ENCODE measurements at regions not wholly inside any gene's neighbourhood (a gene's known extent, or its start where the extent isn't known, plus 50 kb on each side); places are given as distances from the start of the nearest gene placed in this dataset.

DNA sequence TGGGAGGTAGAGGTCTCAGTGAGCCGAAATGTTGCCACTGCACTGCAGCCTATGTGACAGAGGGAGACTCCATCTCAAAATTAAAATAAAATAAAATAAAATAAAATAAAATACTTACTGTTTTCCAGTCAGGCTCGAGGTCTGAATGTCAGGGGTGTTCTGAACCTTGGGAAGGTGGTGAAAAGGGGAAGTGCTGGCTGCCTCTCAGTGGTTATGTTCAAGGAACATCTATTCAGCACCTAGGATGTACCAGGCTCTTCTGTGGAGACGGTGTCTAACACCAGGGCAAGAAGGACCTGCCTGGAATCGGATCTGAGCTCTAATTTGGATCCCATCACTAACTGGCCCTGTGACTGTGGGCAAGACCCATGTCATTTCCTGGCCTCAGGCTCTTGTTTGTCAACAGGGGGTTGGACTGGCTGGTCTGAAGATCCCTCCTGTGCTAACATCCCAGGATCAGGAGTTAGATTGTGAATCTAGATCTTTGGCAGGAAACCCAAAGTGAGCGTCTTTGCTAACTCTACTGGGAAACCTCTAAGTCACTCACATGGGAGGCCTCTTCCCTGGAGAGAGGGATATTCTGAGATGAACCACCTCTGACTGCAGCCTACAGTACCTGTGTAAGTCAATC, 63.4 kb upstream of the SIRPG start:
- H3K4me3 ChIP-seq (ENCODE audit: low read length): no peak overlapping the region
- no peaks in the 10 kb centered on the region for H3K9me3 ChIP-seq (ENCODE audit: insufficient read depth, low read depth, low read length)
- H3K4me1 ChIP-seq (ENCODE audit: insufficient read depth, low read length): peaks cover 20% of the 10 kb centered on the region
- no peak overlapping the region for H3K27ac ChIP-seq (ENCODE audit: low read depth, low read length)
- 89% methylated on average over 5 of the region's 5 CpGs for WGBS
- peaks cover 44% of the 10 kb centered on the region for H3K27me3 ChIP-seq (ENCODE audit: insufficient read depth, low read length)
- no peak overlapping the region for H3K9ac ChIP-seq (ENCODE audit: low read depth, low read length)
- H3K36me3 ChIP-seq (ENCODE audit: insufficient read depth, low read length): no peaks in the 10 kb centered on the region

DNA sequence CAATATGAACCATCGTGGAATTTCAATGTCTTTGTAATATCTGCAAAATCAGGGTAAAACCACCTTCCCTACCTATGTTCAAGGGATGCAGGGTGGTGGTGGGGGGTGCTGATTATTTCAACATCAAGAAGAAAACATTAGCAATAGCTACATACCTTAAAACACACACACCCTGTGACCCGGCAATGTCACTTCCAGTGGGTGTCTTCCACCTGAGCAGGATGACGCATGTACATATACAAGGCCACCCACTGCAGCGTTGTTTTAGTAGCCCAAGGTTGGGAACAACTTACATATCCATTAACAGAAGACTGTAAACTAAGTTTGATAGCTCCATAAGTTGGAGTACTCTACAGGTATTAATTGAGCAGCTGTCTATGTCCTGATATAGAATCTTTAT, 62.6 kb upstream of the SIRPG start:
- peaks cover 20% of the 10 kb centered on the region for H3K4me1 ChIP-seq (ENCODE audit: insufficient read depth, low read length)
- H3K27me3 ChIP-seq (ENCODE audit: insufficient read depth, low read length): peaks cover 44% of the 10 kb centered on the region
- H3K9ac ChIP-seq (ENCODE audit: low read depth, low read length): no peak overlapping the region
- H3K4me3 ChIP-seq (ENCODE audit: low read length): no peak overlapping the region
- no peaks in the 10 kb centered on the region for H3K36me3 ChIP-seq (ENCODE audit: insufficient read depth, low read length)
- H3K27ac ChIP-seq (ENCODE audit: low read depth, low read length): no peak overlapping the region
- 98% methylated on average over 4 of the region's 4 CpGs for WGBS
- no peaks in the 10 kb centered on the region for H3K9me3 ChIP-seq (ENCODE audit: insufficient read depth, low read depth, low read length)

DNA sequence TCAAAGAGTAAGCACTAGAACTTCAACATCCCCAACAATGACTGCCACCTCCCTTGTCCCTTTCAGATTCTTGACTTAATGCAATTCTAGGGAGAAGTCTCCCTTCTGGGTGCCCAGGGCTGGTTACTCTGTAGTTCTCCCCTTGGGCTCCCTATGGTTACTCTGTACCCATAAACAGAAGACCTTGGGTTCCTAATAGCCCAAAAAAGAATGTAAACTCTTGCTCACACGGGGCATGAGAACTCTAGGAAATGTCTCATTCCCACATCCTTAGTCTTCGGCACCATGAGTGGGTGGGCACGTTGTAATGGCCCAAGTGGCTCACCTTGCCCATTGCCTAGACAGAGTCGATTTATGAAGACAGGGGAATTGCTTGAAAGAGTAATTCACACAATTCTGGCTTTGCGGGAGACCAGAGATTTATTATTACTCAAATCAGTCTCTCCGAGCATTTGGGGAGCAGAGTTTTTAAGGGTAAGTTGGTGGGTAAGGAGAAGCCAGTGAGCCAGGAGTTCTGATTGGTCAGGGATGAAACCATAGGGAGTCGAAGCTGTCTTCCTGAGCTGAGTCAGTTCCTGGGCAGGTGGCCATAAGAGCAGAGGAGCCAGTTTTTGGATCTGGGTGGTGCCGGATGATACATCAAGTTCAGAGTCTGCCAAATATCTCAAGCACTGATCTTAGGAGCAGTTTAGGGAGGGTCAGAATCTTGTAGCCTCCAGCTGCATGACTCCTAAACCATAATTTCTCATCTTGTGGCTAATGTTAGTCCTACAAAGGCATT, 61.2 kb upstream of the SIRPG start:
- H3K4me1 ChIP-seq (ENCODE audit: insufficient read depth, low read length): peaks cover 20% of the 10 kb centered on the region
- no peak overlapping the region for H3K27ac ChIP-seq (ENCODE audit: low read depth, low read length)
- no peaks in the 10 kb centered on the region for H3K36me3 ChIP-seq (ENCODE audit: insufficient read depth, low read length)
- H3K9me3 ChIP-seq (ENCODE audit: insufficient read depth, low read depth, low read length): no peaks in the 10 kb centered on the region
- no peak overlapping the region for H3K4me3 ChIP-seq (ENCODE audit: low read length)
- 95% methylated on average over 8 of the region's 8 CpGs for WGBS
- no peak overlapping the region for H3K9ac ChIP-seq (ENCODE audit: low read depth, low read length)
- H3K27me3 ChIP-seq (ENCODE audit: insufficient read depth, low read length): peaks cover 44% of the 10 kb centered on the region

DNA sequence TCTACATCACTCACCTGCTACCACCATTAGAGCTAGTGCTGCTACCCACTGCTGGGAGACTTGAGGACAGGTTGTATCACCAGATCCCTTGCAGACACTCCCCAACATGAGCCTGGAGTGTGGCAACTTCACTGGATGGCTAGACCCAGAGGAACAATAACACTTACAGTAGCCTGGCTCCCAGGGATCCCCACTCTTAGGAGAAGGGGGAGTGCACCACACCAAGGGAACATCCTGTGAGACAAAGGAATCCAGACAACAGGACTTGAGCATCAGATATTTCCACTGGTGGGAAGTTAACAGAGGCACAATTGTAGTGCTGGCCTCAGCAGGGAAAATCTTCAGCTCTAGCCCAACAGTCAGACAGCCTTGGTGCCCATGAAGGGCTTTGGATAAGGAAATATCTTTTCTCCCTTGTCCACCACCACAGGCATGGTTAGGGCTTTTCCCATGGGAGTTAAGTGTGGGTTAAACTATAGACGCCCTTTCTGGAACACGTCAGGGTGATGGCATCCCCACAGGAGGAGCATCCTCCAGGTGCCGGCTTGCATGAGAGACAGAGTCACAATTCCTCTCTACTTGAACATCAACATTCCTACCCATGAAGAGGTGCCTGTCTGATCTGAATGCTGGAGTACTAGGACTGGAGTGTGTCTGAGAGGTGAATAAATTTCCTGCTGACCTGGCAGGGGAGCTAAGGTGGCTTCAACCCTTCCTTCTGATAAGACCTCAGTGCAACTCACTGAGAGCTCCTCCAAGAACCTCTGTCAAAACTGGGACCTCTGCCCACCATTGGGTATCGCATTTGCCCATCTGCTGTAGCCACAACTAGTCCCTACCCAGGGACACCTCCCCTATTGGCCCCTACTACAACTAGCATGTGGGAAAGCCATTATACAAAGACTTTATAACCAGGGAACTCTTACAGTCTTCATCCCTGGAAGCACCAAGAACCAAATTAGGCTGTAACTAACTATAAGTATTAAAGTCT, 55.4 kb upstream of the SIRPG start:
- 0 out of 2 replicates have a peak, but pooled peaks cover 1% of the 10 kb centered on the region for H3K27me3 ChIP-seq (ENCODE audit: insufficient read depth, low read length)

DNA sequence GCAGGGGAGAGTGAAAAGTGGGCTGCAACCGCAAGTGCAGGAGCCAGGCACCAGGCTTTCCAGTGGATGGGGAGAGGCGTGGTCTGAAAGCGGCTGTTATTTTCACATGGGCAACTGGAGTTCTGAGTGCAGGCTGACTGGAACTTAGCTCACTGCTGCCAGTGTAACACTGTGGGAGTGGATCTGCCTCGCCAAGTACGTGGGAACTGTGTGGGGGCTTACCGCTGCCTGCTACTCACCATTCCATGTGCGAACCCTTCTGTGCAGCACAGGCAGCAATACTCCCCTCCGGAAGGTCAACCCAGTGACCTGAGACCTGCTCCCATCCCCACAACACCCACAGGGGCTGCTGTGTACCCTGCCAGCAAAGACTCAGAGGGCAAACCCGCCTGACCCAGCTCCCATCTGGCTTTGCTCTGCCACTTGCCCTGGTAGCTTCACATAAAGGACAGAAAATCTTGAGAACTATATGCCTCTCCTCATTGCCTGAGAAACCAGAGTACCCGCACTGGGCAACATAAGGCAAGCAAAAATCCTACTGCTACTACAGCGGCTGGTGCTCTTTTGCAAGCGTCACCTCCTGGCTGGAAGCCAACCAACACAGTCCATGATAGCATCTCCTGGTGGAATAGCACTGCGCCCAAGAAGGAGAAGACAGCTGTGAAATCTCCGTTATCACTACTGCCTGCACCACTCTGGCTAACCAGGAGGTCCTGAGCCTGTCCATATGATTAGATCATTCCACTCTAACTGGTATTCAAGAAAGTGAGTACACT, 54.4 kb upstream of the SIRPG start:
- Histone ChIP-seq H3K9me3 (ENCODE audit: insufficient read depth, low read depth, low read length) (no peaks in the 10 kb centered on the region), H3K9ac (ENCODE audit: low read depth, low read length) (no peak overlapping the region), H3K4me1 (ENCODE audit: insufficient read depth, low read length) (no peaks in the 10 kb centered on the region), H3K27me3 (ENCODE audit: insufficient read depth, low read length) (no peaks in the 10 kb centered on the region), H3K36me3 (ENCODE audit: insufficient read depth, low read length) (no peaks in the 10 kb centered on the region), H3K4me3 (ENCODE audit: low read length) (no peak overlapping the region), H3K27ac (ENCODE audit: low read depth, low read length) (no peak overlapping the region)
- WGBS: 93% methylated on average over 14 of the region's 14 CpGs

More for the DNA sequence above, 55.4 kb upstream of the SIRPG start:
- H3K9ac ChIP-seq (ENCODE audit: low read depth, low read length): no peak overlapping the region
- H3K4me3 ChIP-seq (ENCODE audit: low read length): no peak overlapping the region
- no peaks in the 10 kb centered on the region for H3K36me3 ChIP-seq (ENCODE audit: insufficient read depth, low read length)
- no peaks in the 10 kb centered on the region for H3K4me1 ChIP-seq (ENCODE audit: insufficient read depth, low read length)
- no peak overlapping the region for H3K27ac ChIP-seq (ENCODE audit: low read depth, low read length)
- WGBS: over 99% methylated on average over 4 of the region's 4 CpGs
- no peaks in the 10 kb centered on the region for H3K9me3 ChIP-seq (ENCODE audit: insufficient read depth, low read depth, low read length)

DNA sequence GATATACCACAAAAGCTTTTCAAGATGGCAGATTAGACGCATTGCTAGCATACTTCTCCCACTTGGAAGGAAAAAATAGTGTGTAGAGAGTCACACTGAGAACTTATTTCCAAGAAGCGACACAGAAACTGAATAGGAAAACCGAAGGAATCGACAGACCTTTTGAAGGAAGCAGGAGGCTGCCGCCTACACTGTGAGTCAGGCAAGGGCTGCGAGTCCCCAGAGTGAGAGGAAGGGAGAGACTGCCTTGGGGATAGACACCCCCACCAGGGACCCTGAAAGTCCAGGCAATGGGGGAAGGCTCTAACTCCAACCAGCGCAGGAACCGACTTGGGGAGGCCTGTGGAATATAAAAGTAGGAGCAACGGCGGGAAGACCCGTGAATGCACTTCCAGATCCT, 53.7 kb upstream of the SIRPG start:
- 92% methylated on average over 11 of the region's 11 CpGs for WGBS
- no peak overlapping the region for H3K4me3 ChIP-seq (ENCODE audit: low read length)
- H3K27me3 ChIP-seq (ENCODE audit: insufficient read depth, low read length): no peaks in the 10 kb centered on the region
- H3K36me3 ChIP-seq (ENCODE audit: insufficient read depth, low read length): no peaks in the 10 kb centered on the region
- no peak overlapping the region for H3K9ac ChIP-seq (ENCODE audit: low read depth, low read length)
- H3K9me3 ChIP-seq (ENCODE audit: insufficient read depth, low read depth, low read length): no peaks in the 10 kb centered on the region
- no peak overlapping the region for H3K27ac ChIP-seq (ENCODE audit: low read depth, low read length)
- H3K4me1 ChIP-seq (ENCODE audit: insufficient read depth, low read length): no peaks in the 10 kb centered on the region

DNA sequence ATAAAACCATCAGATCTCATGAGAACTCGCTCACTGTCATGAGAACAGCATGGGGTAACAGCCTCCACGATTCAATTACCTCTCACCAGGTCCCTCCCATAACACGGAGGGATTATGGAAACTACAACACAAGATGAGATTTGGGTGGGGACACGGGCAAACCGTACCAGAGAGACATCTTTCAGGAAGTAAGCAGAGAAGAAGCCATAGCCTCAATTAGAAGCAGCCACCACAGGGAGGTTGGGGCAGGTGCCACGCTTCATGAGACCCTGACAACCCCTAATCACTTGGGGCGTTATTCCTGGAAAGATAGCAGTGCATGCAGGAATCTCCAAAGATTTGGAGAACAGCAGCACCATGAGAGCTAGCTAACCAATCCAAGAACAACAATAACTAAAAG, 52.9 kb upstream of the SIRPG start:
- no peaks in the 10 kb centered on the region for H3K9me3 ChIP-seq (ENCODE audit: insufficient read depth, low read depth, low read length)
- no peak overlapping the region for H3K9ac ChIP-seq (ENCODE audit: low read depth, low read length)
- no peaks in the 10 kb centered on the region for H3K27me3 ChIP-seq (ENCODE audit: insufficient read depth, low read length)
- no peak overlapping the region for H3K4me3 ChIP-seq (ENCODE audit: low read length)
- no peaks in the 10 kb centered on the region for H3K4me1 ChIP-seq (ENCODE audit: insufficient read depth, low read length)
- no peaks in the 10 kb centered on the region for H3K36me3 ChIP-seq (ENCODE audit: insufficient read depth, low read length)
- H3K27ac ChIP-seq (ENCODE audit: low read depth, low read length): no peak overlapping the region
- WGBS: 77% methylated on average over 7 of the region's 7 CpGs

DNA sequence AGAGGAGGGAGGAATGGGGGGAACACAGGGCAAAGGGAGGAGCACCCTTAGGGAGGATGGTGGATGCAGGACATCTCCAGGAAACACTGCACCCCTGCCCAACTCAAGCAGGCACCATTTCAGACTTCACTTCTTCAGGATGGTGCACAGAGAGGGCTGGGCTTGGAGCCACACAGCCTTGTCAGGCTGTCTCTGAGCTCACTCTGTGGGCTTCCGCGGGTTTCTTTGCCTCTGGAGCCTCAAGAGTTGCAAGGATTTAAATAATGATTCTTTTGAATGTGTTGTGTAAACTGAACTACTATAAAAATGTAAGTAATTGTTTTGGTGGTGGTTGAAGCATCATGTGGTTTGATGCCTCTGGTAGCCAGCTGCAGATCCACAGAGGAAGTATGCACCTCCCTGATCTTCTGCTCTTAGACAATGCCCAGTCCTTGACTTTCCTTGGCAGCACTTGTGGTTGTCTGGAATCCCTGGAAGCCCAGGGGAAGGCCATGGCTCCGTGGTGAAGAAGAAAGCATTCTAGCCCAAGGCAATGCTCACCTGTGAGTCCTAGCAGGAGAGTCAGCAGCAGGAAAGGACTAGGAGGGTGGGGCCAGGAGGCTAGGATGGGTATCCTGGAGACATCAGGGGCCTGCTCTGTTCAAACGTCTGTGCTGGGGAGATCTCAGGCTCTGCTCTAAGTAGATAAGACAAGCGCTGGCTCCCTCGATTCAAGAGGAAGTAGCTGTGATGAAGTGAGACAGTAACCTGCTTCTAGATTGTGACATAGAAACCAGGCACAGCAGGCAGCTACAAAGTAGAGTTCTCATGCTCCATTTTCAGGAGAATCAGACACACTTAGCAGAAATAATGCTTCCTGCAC, 50.2 kb upstream of the SIRPG start:
- no peak overlapping the region for H3K4me3 ChIP-seq (ENCODE audit: low read length)
- no peak overlapping the region for H3K27ac ChIP-seq (ENCODE audit: low read depth, low read length)
- no peaks in the 10 kb centered on the region for H3K9me3 ChIP-seq (ENCODE audit: insufficient read depth, low read depth, low read length)
- H3K4me1 ChIP-seq (ENCODE audit: insufficient read depth, low read length): no peaks in the 10 kb centered on the region
- H3K36me3 ChIP-seq (ENCODE audit: insufficient read depth, low read length): no peaks in the 10 kb centered on the region
- no peaks in the 10 kb centered on the region for H3K27me3 ChIP-seq (ENCODE audit: insufficient read depth, low read length)
- 88% methylated on average over 6 of the region's 6 CpGs for WGBS
- no peak overlapping the region for H3K9ac ChIP-seq (ENCODE audit: low read depth, low read length)
